ENCODE measurements at regions not wholly inside any gene's neighbourhood (a gene's known extent, or its start where the extent isn't known, plus 50 kb on each side); places are given as distances from the start of the nearest gene placed in this dataset.

DNA sequence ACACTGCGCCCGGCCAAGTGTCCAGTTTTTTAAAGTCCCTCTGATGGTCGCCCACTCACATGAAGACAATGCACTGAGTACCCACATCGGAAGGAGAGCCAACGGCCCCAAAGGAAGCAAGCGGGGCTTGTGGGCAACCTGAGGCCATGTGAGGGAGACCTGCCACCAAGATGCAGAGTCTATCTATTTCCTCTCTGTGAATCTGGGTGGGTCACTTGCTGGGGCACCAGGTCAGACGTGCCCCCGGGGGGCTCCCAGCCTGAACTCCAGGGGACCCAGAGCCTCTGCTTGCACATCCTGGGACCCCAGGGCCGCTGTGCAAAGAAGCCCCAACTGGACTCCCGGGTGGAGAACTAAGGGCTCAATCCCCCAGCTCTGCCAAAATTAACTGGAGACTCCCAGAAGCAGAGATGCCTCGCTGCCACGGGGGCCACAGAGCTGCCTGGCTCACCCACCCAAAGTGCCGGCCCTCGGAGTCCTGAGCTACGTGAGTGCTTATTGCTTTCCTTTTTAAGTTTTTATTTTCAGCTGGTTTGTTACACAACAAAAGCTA is 106.4 kb downstream of the BRD1 start:
- FAIRE-seq (no peak), DNase-seq (ENCODE audit: low spot score) (no peak)

DNA sequence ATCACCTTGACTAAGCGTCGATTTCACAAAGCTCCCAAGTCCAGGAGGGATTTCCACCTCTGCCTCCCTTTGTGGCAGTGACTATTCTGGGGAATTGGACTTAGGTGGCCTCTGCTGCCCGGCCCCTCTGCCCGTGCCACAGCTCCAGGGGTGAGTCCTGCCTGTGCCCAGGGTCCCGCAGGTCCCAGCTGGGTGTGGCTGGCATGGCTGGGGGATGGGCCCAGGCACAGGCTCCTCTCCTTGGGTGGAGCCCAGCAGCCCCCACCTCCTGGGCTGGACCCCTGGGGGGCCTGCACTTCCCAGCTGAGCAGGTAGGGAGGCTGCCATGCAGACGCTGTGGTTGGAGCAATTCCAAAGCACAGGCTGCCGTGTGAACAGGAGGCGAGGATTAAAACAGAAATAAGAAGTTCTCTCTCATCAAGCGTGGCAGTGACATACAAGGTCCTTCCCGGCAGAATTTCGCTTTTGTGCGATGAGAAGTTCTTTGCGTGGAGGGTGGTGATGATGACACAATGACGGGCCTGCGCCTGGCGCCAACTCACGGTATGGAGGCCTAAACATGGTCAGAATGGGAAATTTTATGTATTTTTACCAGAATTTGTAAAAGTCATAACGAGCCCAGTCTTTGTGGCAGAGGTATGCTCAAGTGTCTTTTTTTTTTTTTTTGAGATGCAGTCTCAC is 107.3 kb downstream of the BRD1 start:
- FAIRE-seq = no peak
- no peak for DNase-seq (ENCODE audit: low spot score)

DNA sequence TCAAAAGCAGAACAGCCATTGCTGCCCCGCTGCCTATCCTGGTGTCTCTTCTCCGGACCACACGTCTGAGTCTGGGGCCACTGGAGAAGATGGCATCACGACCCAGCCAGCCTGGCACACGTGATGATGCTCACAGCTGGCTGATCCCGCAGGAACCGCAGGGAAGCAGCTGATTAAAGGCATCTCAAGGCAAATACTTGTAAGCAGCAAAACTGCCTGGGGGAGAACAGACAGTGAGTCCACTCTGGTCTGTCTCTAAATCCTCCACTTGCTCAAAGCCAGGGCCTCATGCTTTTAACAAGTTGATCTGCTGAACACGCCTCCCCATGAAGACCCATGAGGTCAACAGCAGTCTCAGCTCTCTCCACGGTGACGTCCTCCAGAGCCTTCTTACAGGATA is 108.6 kb downstream of the BRD1 start:
- no peak for DNase-seq (ENCODE audit: low spot score)

DNA sequence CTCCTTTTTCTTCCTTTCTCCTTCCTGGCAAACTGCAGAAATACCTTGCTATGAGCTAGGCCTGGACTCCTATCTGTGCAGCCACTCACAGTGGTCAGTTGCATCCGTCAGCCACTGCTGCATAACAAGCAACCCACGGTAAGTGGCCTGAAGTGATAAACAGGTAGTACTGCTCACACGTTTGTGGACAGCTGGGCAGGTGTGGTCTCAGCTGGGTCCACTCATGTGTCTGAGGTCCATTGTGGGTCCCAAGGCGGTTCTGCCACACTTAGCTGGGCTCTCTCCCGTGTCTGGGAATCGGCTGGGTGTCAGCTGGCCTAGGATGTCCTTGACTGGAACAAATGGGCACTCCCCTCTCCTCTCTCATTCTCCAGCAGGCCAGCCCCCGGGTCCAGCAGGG is 109.3 kb downstream of the BRD1 start:
- DNase-seq (ENCODE audit: low spot score) (no peak), FAIRE-seq (no peak)

More for the DNA sequence above, 108.6 kb downstream of the BRD1 start:
- no peak for FAIRE-seq

DNA sequence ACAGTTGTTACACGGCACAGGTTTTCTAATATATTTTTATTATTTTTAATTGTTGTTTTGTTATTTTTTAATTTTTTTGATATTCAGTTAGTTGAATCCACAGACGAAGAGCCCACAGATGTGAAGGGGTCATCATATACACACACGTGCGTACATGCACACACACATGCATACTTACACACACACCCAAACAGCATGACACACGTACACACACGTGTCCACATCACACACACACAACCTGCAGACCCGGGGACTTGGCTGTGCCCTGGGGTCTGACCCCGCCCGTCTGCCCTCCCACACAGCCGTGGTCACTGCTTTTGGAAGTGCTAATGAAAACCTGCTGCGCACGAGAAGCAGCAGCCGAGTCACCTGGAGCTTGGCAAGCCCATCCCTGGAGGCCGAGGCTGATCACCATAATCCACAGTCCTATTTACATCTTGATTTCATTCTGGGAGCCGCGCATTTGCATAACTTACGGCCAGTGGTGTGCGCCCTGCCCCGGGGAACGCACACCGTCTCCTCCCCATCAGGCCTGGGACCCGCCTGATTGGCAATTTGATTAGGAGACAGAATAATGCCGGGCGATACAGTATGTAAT is 110.3 kb downstream of the BRD1 start:
- DNase-seq (ENCODE audit: low spot score) (no peak), FAIRE-seq (peak; percentile 59)

DNA sequence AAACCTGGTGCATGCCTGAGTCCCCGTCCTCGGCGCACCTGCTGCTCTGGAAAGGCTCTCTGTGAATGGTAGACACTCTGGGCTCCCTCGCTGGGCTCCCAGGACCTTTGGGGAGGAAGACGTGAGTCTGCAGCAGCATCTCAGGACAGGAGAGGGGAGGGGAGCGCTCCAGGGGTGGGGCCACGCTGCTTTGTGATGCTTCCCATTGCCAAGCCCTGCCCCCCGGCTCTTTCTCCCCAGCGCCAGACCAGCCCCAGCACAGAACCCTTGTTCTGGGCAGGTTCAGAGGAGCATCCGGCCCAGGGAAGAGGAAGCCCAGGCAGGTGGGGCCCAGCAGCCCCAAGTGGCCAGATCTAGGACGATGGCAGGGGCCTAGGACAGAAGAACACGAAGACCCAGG is 111.2 kb downstream of the BRD1 start:
- no peak for DNase-seq (ENCODE audit: low spot score)
- FAIRE-seq = no peak

DNA sequence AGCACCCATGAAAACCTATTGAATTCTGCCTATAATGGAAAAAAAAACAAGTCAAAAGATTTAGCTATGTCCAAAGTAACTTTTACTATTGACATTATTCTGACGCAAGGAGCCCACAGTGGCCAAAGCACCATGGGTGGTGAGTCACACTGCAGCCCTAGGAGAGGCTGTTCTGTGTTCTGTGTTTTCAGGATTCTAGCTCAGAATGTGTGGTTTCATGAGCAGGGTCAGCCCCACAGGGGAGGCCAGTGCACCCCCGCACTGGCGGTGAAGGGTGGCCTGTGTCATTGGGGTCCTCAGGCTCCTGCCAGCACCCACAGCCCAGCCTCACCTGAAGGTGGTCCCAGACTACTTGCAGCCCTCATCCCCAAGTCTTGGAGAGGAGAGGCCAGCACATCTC is 112.2 kb downstream of the BRD1 start:
- FAIRE-seq = no peak

DNA sequence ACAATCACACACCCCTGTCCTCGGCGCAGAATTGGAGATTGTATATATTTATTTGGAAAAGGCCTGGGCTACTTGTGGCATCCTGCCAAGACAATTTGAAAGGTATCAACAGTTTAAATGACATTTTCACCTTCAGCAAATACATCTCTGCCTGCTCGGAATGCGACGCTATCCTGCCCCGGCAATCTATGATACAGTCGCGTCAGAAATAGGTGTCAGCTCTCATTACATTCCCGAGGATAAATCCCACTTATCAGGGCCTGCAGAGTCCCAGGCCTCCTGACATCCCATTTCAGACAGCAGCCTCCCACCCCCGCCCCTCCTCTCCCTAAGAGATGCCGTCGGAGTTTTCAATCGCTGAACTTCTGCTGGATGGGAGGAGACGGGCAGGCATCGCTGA is 114.7 kb downstream of the BRD1 start:
- FAIRE-seq (no peak), DNase-seq (ENCODE audit: low spot score) (no peak)

More for the DNA sequence above, 112.2 kb downstream of the BRD1 start:
- peak; percentile 36 for DNase-seq (ENCODE audit: low spot score)

DNA sequence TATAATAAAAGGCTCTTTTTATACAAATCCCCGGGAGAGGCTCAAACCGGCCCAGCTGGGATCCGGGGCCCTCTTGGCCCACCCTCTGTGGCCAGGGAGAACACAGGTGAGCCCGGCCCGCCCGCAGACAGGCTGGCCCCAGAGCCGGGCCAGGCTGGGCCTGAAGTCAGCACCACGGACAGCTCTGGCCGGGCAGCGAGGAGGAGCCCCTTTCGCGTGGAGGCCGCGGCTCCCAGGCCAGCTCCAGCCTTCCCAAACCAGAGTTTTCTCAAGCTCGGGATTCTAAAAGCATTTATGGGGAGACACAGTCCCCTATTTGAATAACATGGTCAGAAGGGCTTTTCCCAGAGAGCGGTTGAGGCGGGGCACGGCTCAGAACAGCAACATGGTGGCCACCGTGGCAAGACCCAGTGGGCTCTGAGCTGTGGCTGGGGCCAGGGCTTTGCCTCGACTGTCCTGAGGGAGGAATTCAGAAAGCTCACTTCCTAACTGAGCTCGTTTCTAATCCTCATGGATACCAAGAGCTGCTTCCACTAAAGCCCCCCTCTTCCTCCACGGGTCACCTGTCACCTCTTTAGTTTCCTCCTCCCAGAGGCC is 115.4 kb downstream of the BRD1 start:
- FAIRE-seq (no peak), DNase-seq (ENCODE audit: low spot score) (peak; percentile 75)

DNA sequence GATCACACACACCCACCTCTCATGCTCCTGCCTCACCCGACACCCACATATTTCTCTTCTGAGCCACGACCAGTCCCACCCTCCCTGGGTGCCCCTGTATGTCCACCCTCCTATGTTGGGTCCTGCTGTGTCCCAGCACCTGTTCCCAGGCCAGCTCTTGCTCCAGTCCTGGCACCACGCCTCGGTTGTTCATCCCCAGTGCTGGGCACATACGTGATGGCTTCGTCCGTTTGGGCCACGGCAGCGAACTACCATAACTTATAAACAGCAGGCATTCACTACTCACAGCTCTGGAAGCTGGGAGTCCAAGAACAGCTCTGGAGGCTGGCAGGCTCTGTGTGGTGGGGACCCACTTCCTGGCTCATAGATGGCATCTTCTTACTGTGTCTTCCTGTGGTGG is 116.9 kb downstream of the BRD1 start:
- FAIRE-seq = no peak
- DNase-seq (ENCODE audit: low spot score) = no peak

DNA sequence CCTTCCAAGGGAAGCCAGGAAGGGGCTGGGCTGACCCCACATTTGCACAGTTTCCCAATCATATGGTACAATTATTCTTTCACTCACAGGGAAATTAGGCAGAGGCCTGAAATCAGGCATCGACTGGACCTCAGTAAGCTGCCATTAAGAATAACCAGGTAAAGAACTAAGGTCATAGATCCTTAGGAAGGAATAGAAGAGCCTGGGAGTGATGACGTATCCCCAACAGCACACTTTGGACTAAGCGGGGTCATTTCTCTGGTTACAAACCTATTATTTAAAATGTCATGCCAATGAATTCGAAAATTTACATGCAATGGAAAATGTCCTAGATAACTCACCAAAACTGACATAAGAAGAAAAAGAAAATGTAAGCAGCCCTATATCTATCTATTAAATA is 118.2 kb downstream of the BRD1 start:
- FAIRE-seq (no peak), DNase-seq (ENCODE audit: low spot score) (no peak)

DNA sequence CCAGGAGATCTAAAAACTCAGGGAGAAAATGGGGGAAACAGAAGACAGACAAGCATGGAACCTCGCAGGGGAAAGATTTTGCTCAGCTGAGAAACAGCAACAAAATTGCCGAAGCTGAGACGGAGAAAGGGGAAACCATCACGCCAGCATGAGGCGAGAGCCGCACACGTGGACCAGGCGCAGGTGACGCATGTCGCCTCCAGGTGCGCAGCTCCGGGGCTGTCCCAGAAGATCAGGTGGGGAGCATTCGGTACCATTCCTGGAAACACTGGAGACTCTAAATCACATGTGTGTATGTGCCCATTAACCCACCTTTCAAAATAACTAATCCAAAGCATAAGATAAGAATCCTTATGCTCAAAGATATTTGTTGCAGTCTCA is 121.7 kb downstream of the BRD1 start:
- no peak for FAIRE-seq
- DNase-seq (ENCODE audit: low spot score) = no peak

DNA sequence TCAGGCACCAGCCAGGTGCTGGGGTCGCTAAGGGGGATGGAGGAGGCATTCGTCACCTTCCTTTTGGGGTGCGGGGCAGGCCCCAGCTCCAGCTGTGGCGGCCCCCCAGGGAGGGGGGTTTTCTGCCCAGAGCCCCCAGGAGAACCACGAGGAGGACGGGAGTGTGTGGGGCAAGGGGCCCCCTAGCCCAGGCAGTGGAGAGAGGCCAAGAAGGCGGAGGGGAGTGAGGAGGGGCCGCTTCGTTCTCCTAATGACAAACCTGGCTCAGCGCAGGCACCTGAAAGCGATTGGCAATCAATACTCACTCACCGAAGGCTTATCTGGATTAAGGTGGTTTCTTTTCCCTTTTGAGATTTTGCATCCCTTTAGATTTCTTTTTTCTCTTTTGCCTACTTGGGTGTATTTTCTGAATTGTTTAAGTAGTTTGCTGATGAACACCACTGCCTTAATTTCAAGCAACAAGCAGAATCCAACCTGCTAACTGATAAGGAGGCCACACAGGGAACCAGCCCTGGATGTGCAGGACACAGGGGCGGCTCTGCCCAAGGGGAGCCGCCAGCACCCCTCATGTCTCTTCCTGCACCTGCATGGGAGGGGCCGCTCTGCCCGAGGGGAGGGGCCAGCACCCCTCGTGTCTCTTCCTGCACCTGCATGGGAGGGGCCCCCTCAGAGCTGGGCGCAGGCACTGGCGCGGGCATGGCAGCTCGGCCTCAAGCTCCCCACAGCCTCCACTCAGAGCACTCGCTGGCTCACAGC is 122.3 kb downstream of the BRD1 start:
- no peak for DNase-seq (ENCODE audit: low spot score)
- FAIRE-seq = no peak

DNA sequence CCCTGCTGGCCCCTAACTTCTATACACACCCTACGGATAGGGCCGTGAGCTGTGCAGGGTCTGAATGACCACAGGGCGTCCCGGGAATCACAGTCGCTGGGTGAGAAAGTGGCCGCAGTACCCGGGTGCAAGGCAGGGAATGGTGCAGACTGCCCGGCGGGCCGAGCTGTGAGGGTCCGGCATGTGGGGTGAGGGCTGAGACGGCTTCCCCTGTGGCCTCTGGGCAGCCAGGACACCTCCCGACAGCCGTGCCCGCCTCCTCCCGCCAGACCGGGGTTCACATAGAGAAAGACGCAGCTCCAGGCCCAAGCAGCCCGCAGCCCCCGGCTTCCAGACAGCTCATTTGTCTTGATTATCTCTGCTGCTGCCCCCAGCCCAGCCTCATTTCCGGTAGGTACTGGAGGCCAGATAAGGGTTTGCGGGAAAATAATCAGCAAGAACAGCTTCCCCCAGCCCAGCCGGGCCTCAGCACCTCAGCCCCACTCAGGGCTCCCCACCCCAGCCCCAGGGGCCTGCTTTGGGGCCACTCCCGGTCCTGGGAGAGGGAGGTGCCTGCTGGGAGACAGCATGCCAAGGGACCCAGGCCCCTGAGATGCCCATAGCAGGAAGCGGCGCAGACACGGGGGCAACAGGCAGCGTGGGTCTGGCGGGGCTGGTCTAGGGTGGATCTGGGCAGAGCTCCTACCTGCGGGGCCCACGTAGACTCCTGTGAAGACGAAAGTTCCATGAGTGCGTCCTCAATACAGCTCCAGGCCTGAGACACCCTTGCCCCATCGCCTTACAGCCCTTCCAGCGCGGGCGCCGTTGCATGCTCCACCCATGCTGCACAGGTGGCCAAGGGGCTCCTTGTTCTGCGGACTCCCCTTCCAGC is 123.1 kb downstream of the BRD1 start:
- FAIRE-seq = no peak

DNA sequence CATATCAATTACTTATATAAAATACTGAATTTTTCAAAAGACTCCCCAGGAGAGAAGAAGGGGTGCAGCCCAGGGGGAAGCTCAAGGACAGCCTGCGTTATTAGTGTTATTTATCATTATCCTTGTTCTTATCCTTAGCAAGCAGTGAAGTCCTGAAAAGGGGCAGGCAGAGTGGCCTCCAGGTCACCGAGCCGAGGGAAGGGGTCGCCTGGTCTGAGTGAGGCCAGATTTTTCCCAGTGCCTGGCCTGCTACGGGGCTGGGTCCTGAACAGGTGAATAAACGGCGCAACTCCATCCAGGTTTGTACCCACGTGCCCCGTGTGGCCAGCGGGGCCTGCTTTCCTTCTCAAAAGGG is 123.7 kb downstream of the BRD1 start:
- no peak for FAIRE-seq
- no peak for DNase-seq (ENCODE audit: low spot score)

More for the DNA sequence above, 123.1 kb downstream of the BRD1 start:
- DNase-seq (ENCODE audit: low spot score) = no peak

DNA sequence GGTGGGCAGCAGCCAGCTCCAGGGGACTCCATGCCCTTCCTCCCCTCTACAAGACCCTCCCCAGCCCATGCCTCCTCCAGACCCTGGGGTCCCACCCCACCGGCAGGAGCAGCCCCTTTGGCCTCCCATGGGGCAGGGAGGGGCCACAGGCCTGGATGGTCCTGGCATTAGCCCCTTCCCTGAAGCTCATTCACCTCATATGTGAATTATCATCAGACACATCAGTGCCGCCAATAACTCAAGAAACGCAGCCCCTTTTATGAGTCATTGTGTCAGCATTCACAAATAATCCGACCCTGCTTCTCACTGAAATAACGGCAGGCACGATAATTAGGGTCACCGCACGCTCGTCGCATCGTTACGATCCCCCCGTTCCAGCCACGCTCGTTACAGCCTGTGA is 124.2 kb downstream of the BRD1 start:
- DNase-seq (ENCODE audit: low spot score) (no peak), FAIRE-seq (no peak)

DNA sequence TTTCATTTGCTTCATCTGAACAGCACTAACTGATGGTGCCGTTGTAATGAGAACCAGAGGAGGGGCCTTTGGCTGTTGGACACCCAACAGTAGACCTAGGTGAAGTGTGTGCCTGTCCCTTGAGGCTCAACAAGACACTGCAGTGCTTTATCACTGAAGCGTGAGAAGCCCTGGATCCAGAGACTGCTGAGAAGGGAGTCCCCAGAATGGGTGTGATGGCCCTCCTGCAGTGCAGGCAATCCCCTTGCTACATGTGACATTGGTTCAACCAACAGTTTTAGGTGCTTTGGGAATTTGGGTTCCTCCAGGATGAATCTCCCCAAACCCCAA is 125.6 kb downstream of the BRD1 start:
- FAIRE-seq = no peak
- DNase-seq (ENCODE audit: low spot score) = no peak

DNA sequence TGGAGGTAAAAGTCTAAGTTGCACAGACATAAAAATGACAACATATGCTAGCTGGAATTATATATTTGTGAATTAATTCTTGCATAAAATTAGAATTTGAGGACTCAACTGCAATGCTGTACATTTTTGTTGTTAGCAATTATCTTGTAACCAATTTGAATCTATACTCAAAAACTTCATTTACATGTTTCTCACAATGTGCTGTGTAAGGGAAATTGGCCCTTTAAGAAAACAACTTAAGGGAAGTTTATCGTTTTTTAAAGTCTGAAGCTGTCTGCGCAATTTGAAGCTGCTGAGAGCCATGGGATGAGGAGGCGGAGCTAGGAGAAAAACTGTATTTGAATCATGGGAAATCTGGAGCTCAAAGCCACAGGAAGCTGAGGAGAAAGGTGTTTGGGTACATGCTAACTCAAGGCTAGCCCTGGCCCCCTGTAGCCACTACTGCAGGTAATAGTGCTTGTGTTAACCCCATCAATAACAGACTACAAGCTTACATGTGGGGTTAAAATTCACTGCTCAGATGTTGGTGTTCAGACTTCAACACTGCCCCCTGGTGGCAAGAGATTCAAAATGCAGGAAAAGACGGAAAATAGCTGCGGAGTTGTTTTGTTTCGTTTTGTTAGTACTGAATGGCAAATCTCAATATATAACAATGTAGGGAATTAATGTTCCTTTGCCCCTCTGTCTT is 126.1 kb downstream of the BRD1 start:
- no peak for FAIRE-seq
- DNase-seq (ENCODE audit: low spot score) = no peak

DNA sequence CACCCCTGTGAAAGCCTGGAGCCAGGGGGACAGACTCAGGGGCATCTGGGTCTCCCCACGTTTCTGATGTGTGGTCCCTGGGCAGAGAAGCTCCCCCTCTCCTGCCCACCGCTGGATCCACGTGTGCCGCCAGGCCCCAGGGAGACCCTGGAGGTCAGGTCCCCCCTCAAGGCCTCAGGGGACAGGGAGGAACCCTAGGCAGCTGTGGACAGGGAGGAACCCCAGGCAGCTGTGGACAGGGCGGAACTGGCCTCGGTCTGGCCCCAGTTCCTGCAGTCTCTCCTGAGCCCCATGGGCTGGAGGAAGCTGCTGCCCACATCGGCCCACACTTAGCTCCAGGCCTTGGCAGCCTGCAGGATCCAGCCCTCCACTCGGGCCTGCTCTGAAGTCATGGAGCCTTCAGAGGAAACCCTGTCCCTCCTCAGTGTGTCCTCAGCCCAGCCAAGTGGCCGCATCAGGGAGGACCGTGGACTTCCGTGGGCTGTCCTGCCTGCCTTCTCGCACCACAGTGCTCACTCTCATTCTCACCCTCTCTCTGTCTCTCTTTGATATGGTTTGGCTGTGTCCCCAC is 127.7 kb downstream of the BRD1 start:
- FAIRE-seq (no peak), DNase-seq (ENCODE audit: low spot score) (no peak)

DNA sequence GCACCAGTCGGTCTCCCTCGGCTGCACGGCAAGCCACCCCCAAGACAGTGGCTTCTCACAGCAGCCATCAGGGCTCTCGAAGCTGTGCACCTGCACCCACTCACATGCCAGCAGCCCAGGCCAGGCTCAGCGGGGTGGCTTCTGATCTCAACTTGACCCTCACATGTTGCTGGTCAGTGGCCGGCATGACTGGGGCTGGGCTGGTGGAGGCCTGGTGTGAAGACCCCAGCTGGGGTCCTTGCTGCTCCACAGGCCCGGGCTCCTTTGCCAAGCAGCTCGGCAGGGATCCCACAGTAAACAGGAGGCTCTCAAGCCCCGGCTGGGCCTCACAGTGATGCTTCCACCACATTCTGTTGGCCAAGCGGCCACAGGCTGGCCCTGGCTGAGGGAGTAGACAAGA is 128.2 kb downstream of the BRD1 start:
- FAIRE-seq (no peak), DNase-seq (ENCODE audit: low spot score) (no peak)
